ENCODE measurements at regions not wholly inside any gene's neighbourhood (a gene's known extent, or its start where the extent isn't known, plus 50 kb on each side); places are given as distances from the start of the nearest gene placed in this dataset.

GRCh38 chr5:136864960-136865359 lies 499.6 kb upstream of the TRPC7 start:
- TF ChIP-seq CTCF (conservative IDR thresholded peaks at IDR 0.05; ENCODE audit: low read depth, low read length), result no peak
- no peak for TF ChIP-seq EZH2 (IDR thresholded peaks at IDR 0.05; ENCODE audit: borderline replicate concordance, low read depth, low read length, poor library complexity, severe bottlenecking)

Data from A673 (cell line).